GM12878 (cell line): ENCODE measurements at regions not wholly inside any gene's neighbourhood (a gene's known extent, or its start where the extent isn't known, plus 50 kb on each side); places are given as distances from the start of the nearest gene placed in this dataset.

Experiments used
- ATAC-seq: fragments of 200-7000 bp; cut with Tn5 transposase; 3 replicates; pipeline ENCODE4 v1.9.1; 2020; ENCODE audit warnings: mild to moderate bottlenecking, moderate library complexity
- BruUV-seq: library from RNA; stranded (reverse); fragments of 400-500 nt; replicated peaks from 2 replicates; lab custom pipeline; 2021; lab: Mats Ljungman, UMichigan
- CTCF ChIA-PET: fragments of 300-600 bp; sonication (Branson Sonifier 250); formaldehyde crosslinking; extraction: SDS; loops from one replicate; lab custom pipeline; 2021; ENCODE audit warnings: inconsistent platforms; lab: Yijun Ruan, JAX
- POLR2A ChIA-PET: fragments of 350-600 bp; formaldehyde crosslinking; extraction: SDS; loops from one replicate; lab custom pipeline; 2021; ENCODE audit warnings: inconsistent platforms; lab: Charles Lee
- RAD21 ChIA-PET: fragments of 300-600 bp; sonication (Branson Sonifier 250); formaldehyde crosslinking; loops from one replicate; lab custom pipeline; 2023; ENCODE audit warnings: antibody characterized with exemption; ENCODE audit not compliant: unreplicated experiment; lab: Charles Lee
- SMC1A ChIA-PET: fragments of 300-600 bp; sonication (Branson Sonifier 250); formaldehyde crosslinking; loops from one replicate; lab custom pipeline; 2023; ENCODE audit not compliant: unreplicated experiment, uncharacterized antibody; lab: Charles Lee
- DNase-seq: peaks from one replicate; pipeline ENCODE4 v3.0.0-alpha.2; 2011; ENCODE audit warnings: low read depth, low spot score
- FAIRE-seq: peaks from 3 replicates; lab custom pipeline; 2011; peaks lifted over from hg19 to GRCh38; lab: Jason Lieb, UNC
- H2AFZ ChIP-seq: 2 replicates; pipeline ENCODE4 v1.6.0; 2011; ENCODE audit warnings: low read depth, low read length, control low read depth; ENCODE audit not compliant: control insufficient read depth
- H3K27ac ChIP-seq: 2 replicates; pipeline ENCODE4 v1.5.1; 2011; ENCODE audit warnings: control low read depth; ENCODE audit not compliant: control insufficient read depth, insufficient read depth
- H3K27me3 ChIP-seq, 2 experiments: replicated peaks in 1 of 2; 2 replicates each; pipeline versions ENCODE4 v1.6.0 to v1.6.1; 2011; ENCODE audit warnings: low read length in 1 of 2; ENCODE audit not compliant: control insufficient read depth in 2 of 2, insufficient read depth in 2 of 2
- H3K36me3 ChIP-seq, 2 experiments: 2 replicates each; pipeline ENCODE4 v1.5.1; 2011; ENCODE audit warnings: low read length in 1 of 2; ENCODE audit not compliant: control insufficient read depth in 2 of 2, insufficient read depth in 2 of 2
- H3K4me1 ChIP-seq: 2 replicates; pipeline ENCODE4 v1.6.1; 2011; ENCODE audit warnings: mild to moderate bottlenecking, low read length, moderate library complexity, mixed read lengths; ENCODE audit not compliant: control insufficient read depth, insufficient read depth
- H3K4me2 ChIP-seq: 2 replicates; pipeline ENCODE4 v1.6.0; 2011; ENCODE audit warnings: control low read depth; ENCODE audit not compliant: control insufficient read depth, insufficient read depth
- H3K4me3 ChIP-seq: fragments of 200-600 bp; sonication (generic); 2 replicates; pipeline ENCODE4 v1.5.1; 2016
- H3K79me2 ChIP-seq: 2 replicates; pipeline ENCODE4 v1.6.0; 2011; ENCODE audit warnings: low read length; ENCODE audit not compliant: control insufficient read depth, insufficient read depth
- H3K9ac ChIP-seq: 2 replicates; pipeline ENCODE4 v1.8.0; 2011; ENCODE audit warnings: low read length, control low read depth, mixed read lengths; ENCODE audit not compliant: control insufficient read depth, insufficient read depth
- H3K9me3 ChIP-seq: replicated peaks from 3 replicates; pipeline ENCODE4 v1.5.1; 2011; ENCODE audit warnings: mild to moderate bottlenecking, low read length; ENCODE audit not compliant: control insufficient read depth, insufficient read depth
- H4K20me1 ChIP-seq: 2 replicates; pipeline ENCODE4 v1.6.0; 2011; ENCODE audit not compliant: control insufficient read depth, insufficient read depth
- BHLHE40 ChIP-seq, 2 experiments: fragments of 450-650 bp in 1 of 2; IDR thresholded peaks; 2 replicates each; pipeline ENCODE4 v1.6.1; 2011 to 2017; ENCODE audit warnings: low read depth in 2 of 2, borderline replicate concordance in 1 of 2, improper control_type of control experiment in 1 of 2, low read length in 1 of 2, mild to moderate bottlenecking in 1 of 2
- HCFC1 ChIP-seq: fragments of 150-350 bp; IDR thresholded peaks from 2 replicates; pipeline ENCODE4 v1.6.1; 2014; ENCODE audit warnings: low read length
- HDAC2 ChIP-seq: fragments of 200-600 bp; sonication (generic); IDR thresholded peaks from 2 replicates; pipeline ENCODE4 v1.6.1; 2017
- MTA2 ChIP-seq: fragments of 450-650 bp; IDR thresholded peaks from 2 replicates; pipeline ENCODE4 v1.6.1; 2016; ENCODE audit warnings: low read depth, mild to moderate bottlenecking, moderate library complexity
- MTA3 ChIP-seq: IDR thresholded peaks from 2 replicates; pipeline ENCODE4 v1.6.1; 2012; ENCODE audit warnings: low read length, inconsistent platforms, borderline replicate concordance
- MYB ChIP-seq: fragments of 150-350 bp; IDR thresholded peaks from 2 replicates; pipeline ENCODE4 v1.6.1; 2014; ENCODE audit warnings: mild to moderate bottlenecking, low read depth, low read length, borderline replicate concordance
- SP1 ChIP-seq: IDR thresholded peaks from one replicate; pipeline ENCODE4 v1.6.1; 2011; ENCODE audit warnings: low read depth, low read length
- STAT1 ChIP-seq: fragments of 450-650 bp; conservative IDR thresholded peaks from 2 replicates; pipeline ENCODE4 v1.6.1; 2014; ENCODE audit warnings: antibody characterized with exemption, mild to moderate bottlenecking
- WGBS: methylation state at CpG from one replicate; pipeline ENCODE4 v1.1.6; 2016; ENCODE audit warnings: low lambda C conversion rate; ENCODE audit not compliant: insufficient replicate concordance, insufficient coverage; ENCODE audit errors: missing lambda C conversion rate; 5-methylcytosine and 5-hydroxymethylcytosine counted together
- in situ Hi-C: fragments of 300-500 bp; cut with MboI; formaldehyde crosslinking; loops from 9 replicates; pipeline ENCODE4 v1.14.3; 2018; ENCODE audit warnings: mixed read lengths
- intact Hi-C: fragments of 100-400 bp; cut with micrococcal nuclease; formaldehyde crosslinking; loops from one replicate; pipeline ENCODE4 v1.14.2; 2022; ENCODE audit not compliant: unreplicated experiment
- TF ChIP-seq, protein P1 (sequence below): fragments of 450-650 bp; IDR thresholded peaks from 2 replicates; pipeline ENCODE4 v1.6.1; 2017; ENCODE audit warnings: mild to moderate bottlenecking, moderate library complexity

DNA sequence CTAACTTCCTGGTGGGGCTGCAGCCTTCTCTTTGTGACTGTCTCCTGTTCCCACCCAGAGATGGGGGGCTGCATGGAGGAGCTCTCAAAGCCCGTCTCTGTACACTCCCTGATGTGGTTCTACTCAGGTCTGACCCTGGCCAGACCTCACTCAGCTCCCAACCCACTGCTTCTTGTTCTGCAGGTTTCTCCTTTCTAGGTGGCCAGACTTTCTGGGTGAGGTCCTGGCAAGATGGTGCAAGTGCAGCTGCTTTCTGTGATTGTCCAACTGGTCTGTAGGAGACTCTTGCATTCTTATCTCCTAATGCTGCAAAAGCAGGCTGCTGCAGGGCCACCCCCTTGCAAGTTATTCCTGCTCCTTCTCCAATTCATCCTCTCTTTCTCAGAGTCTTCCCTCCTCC is 77.4 kb upstream of the XCR1 start:
- 50% methylated on average over 1 of the region's 1 CpG for WGBS
- H3K79me2 ChIP-seq = no peaks in the 10 kb centered on the region
- no peak overlapping the region for H2AFZ ChIP-seq
- H3K27me3 ChIP-seq = no peaks in the 10 kb centered on the region
- H3K4me2 ChIP-seq = no peak overlapping the region
- ChIA-PET SMC1A (interaction anchor here (1.3 to 2.8 kb wide), 4 partner anchors 82 to 273 kb away, joined by 3 to 13 read pairs (median 7); partner anchors contain the start of gene CCR1), POLR2A (interaction anchor here (1.0 to 1.4 kb wide), 2 partner anchors 82 to 104 kb away, joined by 3 read pairs; partner anchors contain the start of gene CCR1), CTCF (interaction anchor here (0.8 to 2.5 kb wide), 3 partner anchors 9 to 103 kb away, joined by 3 to 21 read pairs (median 3); partner anchors contain the start of gene CCR1), RAD21 (interaction anchor here (0.7 to 1.8 kb wide), 7 partner anchors 14 to 270 kb away, joined by 3 to 6 read pairs (median 4); partner anchors contain the start of gene CCR5)
- BruUV-seq = no TSS peak
- peaks cover 35% of the 10 kb centered on the region for H3K4me1 ChIP-seq
- no peak overlapping the region for H3K4me3 ChIP-seq
- H3K9me3 ChIP-seq = peaks cover 5% of the 10 kb centered on the region; the same call in 2 of the 3 replicates
- in situ Hi-C loops (no loop called here), intact Hi-C loops (no loop called here)
- ATAC-seq (no peak), DNase-seq (no peak), FAIRE-seq (no peak)
- H3K27ac ChIP-seq = no peak overlapping the region
- no peak overlapping the region for H3K9ac ChIP-seq
- TF ChIP-seq, protein P1, sequence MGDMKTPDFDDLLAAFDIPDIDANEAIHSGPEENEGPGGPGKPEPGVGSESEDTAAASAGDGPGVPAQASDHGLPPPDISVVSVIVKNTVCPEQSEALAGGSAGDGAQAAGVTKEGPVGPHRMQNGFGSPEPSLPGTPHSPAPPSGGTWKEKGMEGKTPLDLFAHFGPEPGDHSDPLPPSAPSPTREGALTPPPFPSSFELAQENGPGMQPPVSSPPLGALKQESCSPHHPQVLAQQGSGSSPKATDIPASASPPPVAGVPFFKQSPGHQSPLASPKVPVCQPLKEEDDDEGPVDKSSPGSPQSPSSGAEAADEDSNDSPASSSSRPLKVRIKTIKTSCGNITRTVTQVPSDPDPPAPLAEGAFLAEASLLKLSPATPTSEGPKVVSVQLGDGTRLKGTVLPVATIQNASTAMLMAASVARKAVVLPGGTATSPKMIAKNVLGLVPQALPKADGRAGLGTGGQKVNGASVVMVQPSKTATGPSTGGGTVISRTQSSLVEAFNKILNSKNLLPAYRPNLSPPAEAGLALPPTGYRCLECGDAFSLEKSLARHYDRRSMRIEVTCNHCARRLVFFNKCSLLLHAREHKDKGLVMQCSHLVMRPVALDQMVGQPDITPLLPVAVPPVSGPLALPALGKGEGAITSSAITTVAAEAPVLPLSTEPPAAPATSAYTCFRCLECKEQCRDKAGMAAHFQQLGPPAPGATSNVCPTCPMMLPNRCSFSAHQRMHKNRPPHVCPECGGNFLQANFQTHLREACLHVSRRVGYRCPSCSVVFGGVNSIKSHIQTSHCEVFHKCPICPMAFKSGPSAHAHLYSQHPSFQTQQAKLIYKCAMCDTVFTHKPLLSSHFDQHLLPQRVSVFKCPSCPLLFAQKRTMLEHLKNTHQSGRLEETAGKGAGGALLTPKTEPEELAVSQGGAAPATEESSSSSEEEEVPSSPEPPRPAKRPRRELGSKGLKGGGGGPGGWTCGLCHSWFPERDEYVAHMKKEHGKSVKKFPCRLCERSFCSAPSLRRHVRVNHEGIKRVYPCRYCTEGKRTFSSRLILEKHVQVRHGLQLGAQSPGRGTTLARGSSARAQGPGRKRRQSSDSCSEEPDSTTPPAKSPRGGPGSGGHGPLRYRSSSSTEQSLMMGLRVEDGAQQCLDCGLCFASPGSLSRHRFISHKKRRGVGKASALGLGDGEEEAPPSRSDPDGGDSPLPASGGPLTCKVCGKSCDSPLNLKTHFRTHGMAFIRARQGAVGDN = no peak
- no peak for TF ChIP-seq MTA2
- no peak for TF ChIP-seq HCFC1
- TF ChIP-seq HDAC2 = no peak
- TF ChIP-seq MYB = no peak
- TF ChIP-seq SP1 = no peak
- no peak for TF ChIP-seq BHLHE40 (IDR thresholded peaks at IDR 0.05; ENCODE audit: borderline replicate concordance in 1 of 2, low read depth in 2 of 2, low read length in 1 of 2)
- TF ChIP-seq MTA3 = no peak
- TF ChIP-seq STAT1 = no peak
- no peaks in the 10 kb centered on the region for H3K36me3 ChIP-seq
- H4K20me1 ChIP-seq = no peaks in the 10 kb centered on the region
